GM18867 (cell line): ENCODE measurements at regions not wholly inside any gene's neighbourhood (a gene's known extent, or its start where the extent isn't known, plus 50 kb on each side); places are given as distances from the start of the nearest gene placed in this dataset.

Source experiments
- ATAC-seq: cut with Tn5 transposase; IDR thresholded peaks from one replicate; pipeline ENCODE4 v1.9.1; 2021; ENCODE audit warnings: mild to moderate bottlenecking, moderate library complexity; ENCODE audit not compliant: unreplicated experiment

GRCh38 chr3:31275038-31275572 lies 257.6 kb upstream of the STT3B start:
- no peak for ATAC-seq

- no peak for ATAC-seq
Measured at GRCh38 chr3:31275583-31275982, 257.1 kb upstream of the STT3B start.

GRCh38 chr3:31277582-31277981 lies 255.1 kb upstream of the STT3B start:
- no peak for ATAC-seq

- no peak for ATAC-seq
Measured at GRCh38 chr3:31278532-31278931, 254.2 kb upstream of the STT3B start.

DNA sequence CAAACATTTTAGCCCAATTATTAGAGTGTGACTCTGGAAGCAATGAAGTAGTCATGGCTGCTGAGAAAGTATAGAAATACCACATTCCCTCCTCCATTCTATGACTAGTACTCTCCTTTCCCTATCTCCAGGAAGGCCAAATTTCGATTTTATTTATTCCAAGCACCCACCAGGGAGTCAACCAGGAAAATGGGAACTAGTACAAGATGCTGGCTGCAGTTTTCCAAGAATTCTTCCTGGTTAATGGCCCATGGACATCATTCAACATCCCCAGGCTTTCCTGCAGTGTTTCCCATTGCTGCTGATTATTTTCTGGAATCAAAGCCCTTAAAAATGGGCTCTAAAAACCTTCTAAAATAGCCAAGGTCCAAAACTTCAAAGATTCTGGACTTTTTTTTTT lies 247.9 kb upstream of the STT3B start:
- ATAC-seq, result no peak

GRCh38 chr3:31285833-31286486 lies 246.8 kb upstream of the STT3B start:
- no peak for ATAC-seq

DNA sequence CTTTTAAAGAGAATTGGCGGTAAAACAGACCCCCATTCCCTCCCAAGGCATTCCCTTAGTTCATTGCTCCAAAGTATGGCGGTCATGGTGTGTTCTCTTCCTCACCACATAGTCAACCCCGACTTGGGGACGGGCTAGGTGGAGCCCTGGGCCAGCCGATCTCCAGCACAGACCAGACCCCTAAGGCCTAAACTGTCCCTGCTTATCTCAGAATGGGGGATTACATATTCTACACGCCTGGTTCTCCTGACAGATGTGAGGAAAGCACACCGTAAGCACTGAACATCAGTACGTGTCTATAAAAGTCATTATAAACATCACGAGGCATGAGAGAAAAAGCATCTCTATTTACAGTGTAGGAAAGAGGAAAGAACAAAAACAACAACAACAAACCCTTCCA lies 244.5 kb upstream of the STT3B start:
- no peak for ATAC-seq

DNA sequence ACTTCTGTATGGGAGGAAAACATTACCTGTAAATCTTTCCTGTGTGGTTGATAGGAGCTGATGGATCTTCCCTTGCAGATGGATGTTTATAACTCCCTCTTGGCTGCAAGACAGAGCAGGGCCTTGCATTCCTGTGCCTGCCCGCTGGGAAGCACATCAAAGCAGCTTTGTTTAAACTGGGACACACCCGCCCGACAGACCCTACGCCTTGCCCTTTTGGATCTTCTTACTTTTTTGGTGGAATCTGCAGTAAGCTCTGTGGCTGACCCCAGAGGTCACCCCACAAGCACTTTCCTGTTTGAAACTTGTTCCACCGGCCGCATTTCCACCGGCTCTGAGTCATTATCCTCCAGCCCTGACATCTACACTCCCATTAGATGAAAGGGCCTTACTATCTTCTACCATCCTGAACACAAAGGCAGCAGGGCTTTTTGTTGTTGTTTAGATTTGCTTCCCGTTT lies 244.1 kb upstream of the STT3B start:
- no peak for ATAC-seq

GRCh38 chr3:31289584-31289983 lies 243.1 kb upstream of the STT3B start:
- no peak for ATAC-seq

- no peak for ATAC-seq
Measured at GRCh38 chr3:31290046-31290445, 242.7 kb upstream of the STT3B start.

DNA sequence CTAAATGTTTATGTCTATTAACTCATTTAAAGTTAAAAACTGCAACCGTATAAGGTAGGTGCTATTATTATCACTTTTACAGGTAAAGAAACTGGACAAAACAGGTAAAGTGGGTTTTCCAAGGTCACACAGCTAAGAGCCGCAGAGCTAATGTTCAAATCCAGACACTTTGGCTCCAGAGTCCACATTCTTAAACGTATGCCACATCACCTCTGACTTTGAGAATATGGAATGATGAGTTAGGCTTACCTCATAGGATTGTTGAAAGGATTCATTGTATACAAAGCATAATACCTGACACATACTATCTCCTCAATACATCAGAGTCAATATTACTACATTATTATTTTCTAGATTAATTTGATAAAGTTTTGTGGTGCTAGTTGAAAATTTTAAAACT lies 240.9 kb upstream of the STT3B start:
- ATAC-seq, result no peak

- ATAC-seq, result no peak
Measured at GRCh38 chr3:31294430-31295149, 238.1 kb upstream of the STT3B start.

GRCh38 chr3:31295150-31295765 lies 237.5 kb upstream of the STT3B start:
- no peak for ATAC-seq

- ATAC-seq, result no peak
Measured at GRCh38 chr3:31297726-31298298, 234.9 kb upstream of the STT3B start.

GRCh38 chr3:31300456-31301443 lies 232.0 kb upstream of the STT3B start:
- ATAC-seq, result no peak

- ATAC-seq, result no peak
Measured at GRCh38 chr3:31302343-31302742, 230.4 kb upstream of the STT3B start.

GRCh38 chr3:31305340-31305739 lies 227.4 kb upstream of the STT3B start:
- no peak for ATAC-seq

- ATAC-seq, result no peak
Measured at GRCh38 chr3:31307131-31307785, 225.5 kb upstream of the STT3B start.

GRCh38 chr3:31311559-31311958 lies 221.2 kb upstream of the STT3B start:
- no peak for ATAC-seq

DNA sequence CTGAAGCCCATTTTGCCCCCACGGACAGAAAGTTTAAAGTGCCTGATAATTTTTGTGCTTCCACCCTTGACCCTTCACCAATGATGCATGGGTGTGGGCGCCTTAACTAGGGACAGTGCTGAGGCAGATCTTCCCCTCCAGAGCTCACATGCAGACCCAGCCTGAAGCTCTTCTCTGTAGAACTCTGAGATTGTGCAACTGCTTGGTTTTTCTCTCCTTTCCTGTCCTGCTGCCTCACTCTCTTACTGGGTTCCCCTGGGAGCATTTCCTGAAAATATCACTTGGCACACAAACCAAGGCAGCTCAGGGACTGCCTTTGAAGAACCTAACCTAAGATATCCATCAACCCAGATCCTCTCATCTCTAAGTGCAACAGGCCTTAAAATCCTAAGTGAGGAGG lies 220.3 kb upstream of the STT3B start:
- ATAC-seq, result no peak
